T47D (cell line): ENCODE measurements at regions not wholly inside any gene's neighbourhood (a gene's known extent, or its start where the extent isn't known, plus 50 kb on each side); places are given as distances from the start of the nearest gene placed in this dataset.

Source experiments
- DNase-seq, 2 experiments: peaks; one replicate each; pipeline versions ENCODE4 v3.0.0 to v3.0.0-alpha.2; 2011 to 2012; ENCODE audit warnings: low read depth in 1 of 2, low spot score in 1 of 2
- JUND ChIP-seq: IDR thresholded peaks from 2 replicates; pipeline ENCODE4 v1.6.1; 2012; ENCODE audit warnings: low read depth
- in situ Hi-C: cut with HindIII; loops from 2 replicates; pipeline ENCODE4 v1.10.0; 2016; ENCODE audit warnings: low sequenced_read_pairs, low pct_unique_long_range_greater_than_20kb

DNA sequence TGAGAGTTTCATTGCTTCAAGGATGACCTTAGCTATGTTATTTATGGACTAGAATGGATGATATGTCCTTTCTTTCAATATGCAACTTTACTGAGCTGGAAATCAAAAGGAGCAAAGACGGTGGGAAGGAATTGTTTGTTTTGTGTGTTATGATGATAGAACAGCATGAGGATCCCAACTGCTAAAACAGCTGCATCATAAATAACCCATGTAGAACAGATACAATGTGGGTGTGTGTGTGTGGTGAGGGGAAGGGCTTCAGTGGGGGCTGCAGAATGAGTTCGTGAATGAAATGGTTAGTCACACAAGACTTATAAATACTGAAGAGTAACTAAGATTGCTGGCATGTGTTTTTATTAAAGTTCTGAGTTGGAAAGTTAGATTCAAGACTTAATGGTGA is 80.1 kb downstream of the DACT1 start:
- in situ Hi-C loops, result no loop called here
- no peak for TF ChIP-seq JUND

DNA sequence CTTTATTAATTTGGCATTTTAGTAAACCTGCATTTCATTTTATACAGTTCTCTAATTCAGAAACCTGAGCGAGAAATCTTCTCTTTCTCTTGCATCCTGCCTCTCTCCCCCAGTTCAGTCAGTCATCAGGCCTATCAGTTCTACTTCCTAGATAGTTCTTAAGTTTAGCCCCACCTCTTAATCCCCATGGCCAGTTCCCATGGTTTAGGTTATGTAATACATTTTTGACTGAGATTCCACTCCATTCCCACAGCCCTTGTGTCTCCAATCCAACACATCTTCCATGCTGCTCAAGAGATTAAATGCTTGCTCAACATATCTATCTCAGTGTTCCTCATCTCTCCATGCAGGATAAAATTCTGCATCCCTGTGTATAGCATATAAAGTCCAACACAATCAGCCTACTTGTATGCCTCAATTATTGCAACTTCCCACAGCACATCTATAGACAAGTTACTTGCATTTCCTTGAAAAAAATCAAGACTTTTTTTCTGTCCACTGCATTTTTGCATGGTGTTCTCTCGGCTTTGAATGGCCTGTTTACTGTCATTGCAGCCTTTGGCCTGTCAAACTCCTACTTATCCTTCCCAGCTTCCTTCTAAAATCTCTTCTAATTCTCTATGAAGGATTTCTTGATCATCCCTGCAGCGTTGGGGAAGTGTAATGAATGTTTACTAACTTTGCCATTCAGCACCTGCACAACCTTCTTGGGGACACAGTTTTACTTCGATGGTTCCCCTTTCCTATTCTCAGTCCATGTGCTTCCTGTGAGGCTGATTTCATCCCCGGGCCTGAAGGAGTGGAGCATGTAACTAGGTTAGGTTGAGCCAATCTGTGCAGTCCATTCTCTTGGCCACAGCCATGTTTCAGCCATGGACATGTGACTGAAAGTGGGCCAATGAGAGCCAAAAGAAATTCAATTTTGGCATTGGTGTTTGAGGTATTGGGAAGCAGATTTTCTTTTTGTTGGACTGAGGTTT is 80.8 kb downstream of the DACT1 start:
- in situ Hi-C loops, result no loop called here
- DNase-seq, result no peak
- no peak for TF ChIP-seq JUND

More for the DNA sequence above, 80.1 kb downstream of the DACT1 start:
- no peak for DNase-seq

DNA sequence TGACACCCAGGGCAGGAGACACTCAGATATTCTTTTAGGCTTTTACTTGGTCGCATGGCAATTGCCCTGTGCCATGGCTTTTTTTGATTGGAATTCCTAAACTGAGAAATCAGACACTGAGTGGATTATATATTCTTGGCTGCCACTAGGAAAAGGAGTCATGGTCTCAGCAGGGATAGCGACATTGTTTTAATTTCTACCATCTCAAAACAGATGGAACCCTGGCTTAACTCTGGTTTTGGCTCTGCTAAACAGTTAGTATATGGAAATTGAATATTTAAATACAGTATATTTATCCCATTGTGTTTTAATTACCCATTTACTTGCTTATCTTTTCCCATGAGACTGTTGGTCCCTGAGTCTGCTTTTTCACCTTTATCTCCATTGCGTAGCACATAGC is 84.0 kb downstream of the DACT1 start:
- in situ Hi-C loops, result no loop called here
- no peak for DNase-seq
- no peak for TF ChIP-seq JUND

DNA sequence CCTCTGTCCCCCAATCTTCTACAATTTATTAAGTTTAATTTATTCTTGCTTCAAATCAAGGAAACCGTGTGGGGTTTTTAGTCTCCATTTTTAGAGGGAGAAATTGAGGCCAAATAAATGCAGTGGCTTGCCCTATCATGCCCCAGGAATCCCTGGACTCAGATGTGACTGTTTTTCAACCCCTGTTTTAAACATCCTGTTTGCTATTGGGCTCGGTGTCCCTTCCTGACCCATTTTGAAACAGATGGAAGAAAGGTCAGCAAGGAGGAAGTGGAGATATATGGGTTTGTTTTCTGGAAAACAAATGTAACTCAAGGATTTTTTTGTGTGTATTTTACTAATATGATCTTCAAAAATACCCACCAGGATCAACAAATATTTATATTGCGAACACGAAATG is 84.7 kb downstream of the DACT1 start:
- no peak for TF ChIP-seq JUND
- in situ Hi-C loops, result no loop called here
- DNase-seq, result no peak

DNA sequence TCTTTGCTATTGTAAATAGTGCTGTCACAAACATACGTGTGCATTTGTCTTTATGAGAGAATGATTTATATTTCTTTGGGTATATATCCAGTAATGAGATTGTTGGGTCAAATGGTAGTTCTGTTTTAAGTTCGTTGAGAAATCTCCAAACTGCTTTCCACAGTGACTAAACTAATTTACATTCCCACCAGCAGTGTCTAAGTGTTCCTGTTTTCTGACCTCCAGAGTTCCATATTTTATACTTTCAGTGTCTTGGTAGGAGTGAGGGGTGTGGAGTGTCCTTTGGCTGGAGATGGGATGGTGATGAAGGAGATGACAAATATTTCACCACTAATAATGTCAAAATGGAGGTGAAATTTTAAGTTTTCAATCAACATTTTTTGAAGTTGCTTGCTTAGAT is 86.4 kb downstream of the DACT1 start:
- no peak for TF ChIP-seq JUND
- in situ Hi-C loops, result no loop called here
- DNase-seq, result no peak

DNA sequence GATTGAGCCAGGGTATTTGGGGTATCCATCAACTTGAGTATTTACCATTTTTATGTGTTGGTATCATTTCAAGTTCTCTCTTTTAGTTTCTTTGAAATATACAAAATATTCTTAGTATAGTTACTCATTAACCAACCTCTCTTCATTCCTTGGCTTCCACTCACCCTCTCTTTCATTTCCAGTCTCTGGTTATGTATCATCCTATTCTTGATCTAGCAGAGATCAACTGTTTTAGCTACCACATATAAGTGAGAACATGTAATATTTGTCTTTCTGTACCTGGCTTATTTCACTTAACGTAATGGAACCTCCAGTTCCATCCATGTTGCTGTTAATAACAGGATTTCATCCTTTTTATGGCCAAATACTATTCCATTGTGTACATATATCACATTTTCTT is 86.9 kb downstream of the DACT1 start:
- in situ Hi-C loops, result no loop called here
- no peak for DNase-seq
- no peak for TF ChIP-seq JUND

DNA sequence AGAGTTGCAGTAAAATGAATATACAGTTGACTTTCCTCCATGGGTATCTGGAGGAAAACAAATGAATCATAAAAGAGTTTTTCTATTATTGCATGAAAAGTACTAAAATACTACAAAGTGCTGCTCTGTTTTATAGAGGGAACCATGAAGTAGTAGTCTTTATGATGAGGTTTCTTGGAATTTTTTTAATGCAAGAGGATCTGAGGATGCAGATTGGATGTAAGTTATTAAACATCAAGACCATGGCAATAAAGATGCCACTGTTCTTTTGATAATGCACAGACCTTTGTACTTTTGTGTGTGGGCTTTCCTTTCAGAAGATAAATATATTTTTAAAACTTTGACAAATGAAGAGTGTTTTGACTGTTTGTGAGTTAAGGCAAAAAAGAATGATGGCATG is 87.5 kb downstream of the DACT1 start:
- no peak for TF ChIP-seq JUND
- in situ Hi-C loops, result no loop called here
- DNase-seq, result no peak

DNA sequence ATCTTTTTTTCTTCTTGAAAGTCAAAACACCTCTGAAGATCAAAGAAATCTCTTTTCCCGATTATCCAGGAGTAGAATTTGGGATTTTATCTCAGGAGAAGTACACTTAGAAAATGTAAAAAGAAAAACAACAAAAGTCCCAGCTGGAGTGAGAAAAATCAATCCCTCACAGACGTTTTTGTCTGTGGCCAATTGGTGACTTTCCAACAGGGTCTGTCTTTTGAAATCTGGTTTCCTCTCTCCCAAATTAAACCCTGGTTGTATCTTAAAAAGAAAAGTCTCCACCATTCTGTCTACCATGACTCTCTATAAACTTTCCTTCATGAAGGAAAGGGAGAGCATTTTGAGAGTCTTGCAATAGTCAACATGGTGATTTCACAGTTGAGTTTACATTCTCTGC is 88.1 kb downstream of the DACT1 start:
- no peak for TF ChIP-seq JUND
- no peak for DNase-seq
- in situ Hi-C loops, result no loop called here

DNA sequence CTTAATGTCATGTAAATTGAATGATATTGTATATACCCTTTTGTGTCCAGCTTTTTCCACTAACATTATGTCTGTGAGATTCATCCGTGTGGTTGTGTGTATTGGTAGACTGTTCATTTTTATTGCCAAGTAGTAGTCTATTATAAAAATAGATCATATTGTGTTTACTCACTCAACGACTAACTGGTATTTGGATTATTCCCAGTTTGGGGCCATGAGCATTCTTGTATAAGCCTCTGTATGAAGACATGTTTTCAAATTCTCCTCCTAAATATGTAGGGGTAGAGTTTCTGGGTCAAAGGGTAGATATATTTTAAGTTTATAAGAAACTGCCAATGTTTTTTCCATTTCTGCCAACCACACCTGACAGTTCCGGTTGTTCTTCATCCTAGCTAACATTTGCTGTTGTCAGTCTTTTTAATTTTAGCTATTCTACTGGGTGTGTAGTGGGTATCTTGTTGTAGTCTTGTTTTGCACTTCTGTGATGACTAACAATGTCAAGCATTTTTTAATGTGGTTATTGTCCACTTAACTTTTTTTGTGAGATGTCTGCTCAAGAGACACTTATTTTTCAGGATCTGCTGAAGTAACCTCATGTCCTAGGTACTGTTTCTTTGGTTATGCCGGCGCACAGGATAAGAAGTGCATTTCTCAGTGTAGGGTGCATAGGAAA is 93.2 kb downstream of the DACT1 start:
- TF ChIP-seq JUND, result no peak
- in situ Hi-C loops, result no loop called here
- DNase-seq, result no peak

DNA sequence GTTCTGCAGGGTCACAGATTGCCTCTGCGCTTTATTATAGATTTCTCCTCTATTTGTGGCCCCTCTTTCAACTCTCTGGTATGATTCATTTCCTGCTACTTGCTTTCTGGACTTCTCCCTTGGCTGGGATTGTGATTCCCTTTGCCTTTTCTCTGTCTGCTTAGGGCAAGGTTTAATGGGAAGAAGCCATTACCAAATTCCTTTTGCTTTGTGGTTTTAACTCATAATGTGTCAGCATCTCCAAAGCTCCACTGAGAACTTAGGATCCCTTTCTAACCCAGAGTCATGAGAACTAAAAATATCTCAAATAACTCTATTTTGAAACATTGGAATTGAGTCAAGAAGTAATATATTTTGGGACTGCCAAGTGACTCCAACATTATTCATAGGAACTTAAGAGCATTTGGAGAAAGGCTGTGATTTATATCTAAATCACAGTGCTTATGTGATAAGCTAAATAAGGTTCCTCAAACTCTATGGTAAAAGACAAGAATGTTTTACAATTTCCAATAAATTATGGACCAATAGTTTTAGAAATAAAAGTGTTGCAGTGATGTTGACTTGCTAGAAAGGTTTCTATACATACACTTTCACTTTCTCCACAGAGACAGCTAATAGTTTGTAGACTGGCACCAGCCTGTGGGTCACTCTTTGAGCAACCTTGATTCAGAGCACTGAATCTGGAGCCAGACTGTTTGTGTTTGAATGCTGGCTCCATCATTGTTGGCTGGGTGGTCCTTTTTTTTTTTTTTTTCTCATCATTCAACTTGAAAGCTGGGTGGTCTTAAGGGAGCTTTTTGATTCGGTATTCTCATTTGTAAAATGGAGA is 93.9 kb downstream of the DACT1 start:
- DNase-seq, result no peak
- no peak for TF ChIP-seq JUND
- in situ Hi-C loops, result no loop called here

DNA sequence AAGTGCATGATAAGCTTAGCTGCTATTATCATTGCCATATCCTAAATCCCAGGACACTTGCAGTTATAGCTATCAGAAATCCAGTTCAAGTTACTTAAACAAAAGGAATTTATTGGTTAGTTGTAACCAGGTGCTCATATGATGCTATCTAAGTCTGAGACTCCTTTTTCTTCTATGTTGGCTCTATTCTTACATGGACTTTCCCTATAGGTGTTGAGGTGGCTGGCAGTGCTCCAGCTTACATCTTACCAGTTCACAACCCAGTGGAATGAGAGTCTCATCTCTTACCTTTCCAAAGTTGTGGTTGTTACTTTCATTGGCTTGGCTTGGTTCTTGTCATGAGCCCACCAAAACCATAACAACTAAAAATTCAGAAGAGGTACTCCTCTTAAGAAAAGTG is 94.6 kb downstream of the DACT1 start:
- TF ChIP-seq JUND, result no peak
- DNase-seq, result no peak
- in situ Hi-C loops, result no loop called here

DNA sequence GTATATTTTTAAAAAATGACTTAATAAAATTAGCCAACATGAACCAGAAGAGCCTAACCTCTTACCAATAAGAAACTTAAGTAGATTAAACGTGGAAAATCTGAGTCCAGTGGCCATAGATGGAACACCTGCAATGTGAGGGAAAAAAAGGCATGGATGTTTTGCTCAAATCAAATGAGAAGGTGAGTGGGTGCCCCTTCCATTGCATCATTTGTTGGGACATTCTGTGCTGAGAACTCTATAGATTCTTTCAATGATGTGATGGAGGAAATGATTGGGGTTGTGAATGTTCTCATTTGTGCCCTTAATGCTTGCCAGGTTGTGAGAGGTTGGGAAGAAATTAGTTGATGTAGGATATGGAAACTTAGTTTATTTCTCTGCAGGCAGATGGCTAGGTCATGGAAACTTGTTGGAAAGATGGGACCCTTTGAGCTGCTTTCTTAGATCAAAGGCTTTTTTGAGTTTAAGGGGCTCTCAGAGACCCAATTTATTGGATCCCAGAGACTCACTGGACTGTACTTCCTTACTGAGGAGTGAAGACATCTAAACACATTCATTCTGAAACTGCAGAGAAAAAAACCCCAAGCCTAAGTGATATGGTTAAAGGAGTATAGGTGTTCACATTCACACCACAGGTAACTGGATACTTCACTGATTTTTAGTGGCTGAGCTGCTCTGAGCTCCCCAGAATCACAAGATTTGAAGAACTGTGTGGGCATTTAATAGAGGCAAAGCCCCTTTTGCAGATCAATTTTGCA is 95.9 kb downstream of the DACT1 start:
- no peak for TF ChIP-seq JUND
- DNase-seq, result no peak
- in situ Hi-C loops, result no loop called here
